ENCODE measurements at regions not wholly inside any gene's neighbourhood (a gene's known extent, or its start where the extent isn't known, plus 50 kb on each side); places are given as distances from the start of the nearest gene placed in this dataset.

- no peak for TF ChIP-seq CTCF (IDR thresholded peaks at IDR 0.05)
- TF ChIP-seq POLR2AphosphoS5 (IDR thresholded peaks at IDR 0.05; ENCODE audit: low read depth, low read length), result no peak
Observed at GRCh38 chr12:19967001-19967400, 401.3 kb upstream of the PDE3A start.
